Adipose tissue (tissue), 3 donors: ENCODE measurements at regions not wholly inside any gene's neighbourhood (a gene's known extent, or its start where the extent isn't known, plus 50 kb on each side); places are given as distances from the start of the nearest gene placed in this dataset.
"Not testable (repeated sequence)": the region's sequence is repeated elsewhere in the genome, so short reads cannot be mapped to it uniquely, and the experiment has no call there.

Experiments used
- H3K27ac ChIP-seq: one replicate; pipeline ENCODE4 v1.5.1; 2013; ENCODE audit warnings: low read depth, low read length
- WGBS, 3 donors: extraction: QIAGEN DNeasy Blood & Tissue Kit; methylation state at CpG; one replicate each; pipeline ENCODE4 v1.1.7; 2013; 5-methylcytosine and 5-hydroxymethylcytosine counted together
- donor health status: healthy with polysubstance abuse.
- donor health status: Bipolar disorder and iron deficiency.
- donor health status: healthy.

DNA sequence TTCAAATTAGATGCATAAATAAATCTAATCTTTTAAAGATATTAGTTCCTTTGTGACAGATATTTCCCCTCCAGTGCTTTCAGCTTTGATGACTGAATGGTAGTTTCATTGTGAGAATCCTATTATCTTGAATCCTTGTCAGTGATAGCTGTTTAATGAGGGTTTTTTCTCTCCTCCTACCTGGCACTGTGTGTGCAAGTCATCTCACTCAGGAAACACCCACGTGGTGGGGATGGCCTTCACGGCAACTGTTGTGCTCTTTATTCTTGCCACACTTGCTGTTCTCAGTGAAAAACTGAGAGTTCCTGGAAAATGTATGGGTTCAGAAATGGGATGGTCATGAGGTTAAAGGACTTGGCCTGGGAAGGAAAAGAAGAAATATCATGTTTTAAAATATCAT is 129.9 kb downstream of the SPRY1 start:
- WGBS, 3 donors: 43 to 57% (median 48%) methylated on average over 2 of the region's 2 CpGs
- no peak overlapping the region for H3K27ac ChIP-seq

DNA sequence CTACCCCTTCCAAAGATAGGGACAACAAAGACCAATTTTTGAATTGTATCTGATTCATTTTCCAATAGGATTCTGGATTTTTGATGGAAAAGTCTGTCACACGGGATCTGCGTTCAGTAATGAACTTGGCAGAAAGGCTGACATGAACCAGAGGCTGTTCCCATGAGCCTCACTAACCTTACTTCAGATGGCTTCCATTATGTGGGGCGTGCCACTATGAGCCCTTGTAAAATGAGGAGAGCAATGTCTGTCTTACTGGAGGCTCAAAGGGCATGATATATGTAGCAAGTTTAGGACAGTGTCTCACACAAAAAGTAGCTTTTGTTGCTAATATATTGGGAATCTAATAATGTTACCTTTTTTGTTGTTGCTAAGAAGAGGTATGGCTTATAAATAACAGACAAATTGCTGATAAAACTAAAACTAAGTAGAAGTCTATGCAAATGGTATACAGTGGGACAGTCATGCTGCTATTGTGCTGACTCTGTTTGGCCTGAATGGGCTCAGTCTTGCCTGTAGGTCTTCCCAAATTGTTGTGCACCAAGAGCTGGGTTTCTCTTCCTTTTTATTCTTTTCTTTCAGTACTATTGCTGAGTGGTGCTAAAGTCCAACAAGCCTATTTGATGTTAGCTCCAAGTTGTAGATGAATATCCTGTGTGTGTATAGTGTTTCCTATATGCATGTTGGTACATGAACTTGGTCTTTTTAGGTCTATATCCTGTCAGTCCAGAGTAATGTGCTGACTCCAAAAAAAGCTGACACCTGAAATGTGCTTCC is 132.1 kb downstream of the SPRY1 start:
- WGBS, 3 donors: 59 to 89% (median 77%) methylated on average over 3 of the region's 3 CpGs

DNA sequence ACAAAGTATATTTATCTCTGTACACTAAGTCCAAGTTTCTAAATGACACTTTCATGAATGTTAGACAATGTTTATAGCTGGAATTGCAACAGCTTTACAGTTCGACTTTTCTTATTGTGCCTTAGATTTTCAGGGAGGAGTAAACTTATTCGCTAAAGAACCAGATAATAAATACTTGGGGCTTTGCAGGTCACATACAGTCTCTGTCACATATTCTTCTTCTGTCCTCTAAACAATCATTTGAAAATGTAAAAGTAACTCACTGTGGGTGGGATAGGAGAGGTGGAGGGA is 132.6 kb downstream of the SPRY1 start:
- 90 to 93% (median 93%) methylated on average over 2 of the region's 2 CpGs for WGBS, 3 donors
- H3K27ac ChIP-seq: no peak overlapping the region

More for the DNA sequence above, 132.1 kb downstream of the SPRY1 start:
- H3K27ac ChIP-seq: no peak overlapping the region

DNA sequence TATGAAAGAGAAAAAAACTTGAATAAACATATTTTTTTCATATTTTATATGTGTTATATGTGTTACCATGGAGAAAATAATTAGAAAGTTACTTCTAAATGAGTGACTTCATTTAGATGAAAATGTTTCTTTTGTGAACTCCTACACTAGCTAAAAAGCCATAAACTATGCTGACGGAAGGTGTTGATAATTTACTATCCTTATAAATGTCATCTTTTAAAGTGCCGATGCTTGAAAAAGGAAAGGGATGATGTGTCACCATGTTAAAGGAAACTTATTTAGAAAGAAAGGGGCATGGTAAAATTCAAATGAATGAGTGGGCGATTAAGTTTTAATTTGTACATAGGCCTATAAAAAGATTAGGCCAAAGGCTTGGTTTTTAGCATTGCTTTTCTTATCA is 133.8 kb downstream of the SPRY1 start:
- WGBS, 3 donors: 91 to 92% (median 92%) methylated on average over 3 of the region's 3 CpGs
- H3K27ac ChIP-seq: no peak overlapping the region

DNA sequence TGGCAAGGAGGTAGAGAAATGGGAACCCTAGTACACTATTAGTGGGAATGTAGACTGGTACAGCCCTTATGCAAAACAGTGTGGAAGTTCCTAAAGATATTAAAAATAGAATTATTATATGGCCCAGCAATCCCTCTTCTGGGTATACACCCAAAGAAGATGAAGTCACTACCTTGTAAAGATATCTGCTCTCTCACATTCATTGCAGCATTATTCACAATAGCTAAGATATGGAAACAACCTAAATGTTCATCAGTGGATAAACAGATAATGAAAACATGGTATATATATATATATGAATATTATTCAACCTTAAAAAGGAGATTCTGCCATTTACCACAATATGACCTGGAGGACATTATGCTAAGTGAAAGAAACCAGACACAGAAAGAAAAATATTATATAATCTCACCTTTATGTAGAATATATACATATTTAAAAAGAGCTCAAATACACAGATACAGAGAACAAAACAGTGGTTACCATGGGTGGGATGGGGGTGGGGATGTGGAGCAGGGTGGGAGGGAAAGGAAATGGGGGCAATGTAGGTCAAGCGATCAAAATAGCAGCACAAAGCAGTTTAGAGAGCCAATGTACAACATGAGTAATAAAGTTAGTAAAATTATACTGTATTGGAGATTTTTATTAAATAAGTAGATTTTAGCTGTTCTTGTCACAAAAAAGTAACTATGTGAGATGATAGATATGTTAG is 138.6 kb downstream of the SPRY1 start:
- WGBS, 3 donors: 50 to 93% (median 66%) methylated on average over 1 of the region's 1 CpG

DNA sequence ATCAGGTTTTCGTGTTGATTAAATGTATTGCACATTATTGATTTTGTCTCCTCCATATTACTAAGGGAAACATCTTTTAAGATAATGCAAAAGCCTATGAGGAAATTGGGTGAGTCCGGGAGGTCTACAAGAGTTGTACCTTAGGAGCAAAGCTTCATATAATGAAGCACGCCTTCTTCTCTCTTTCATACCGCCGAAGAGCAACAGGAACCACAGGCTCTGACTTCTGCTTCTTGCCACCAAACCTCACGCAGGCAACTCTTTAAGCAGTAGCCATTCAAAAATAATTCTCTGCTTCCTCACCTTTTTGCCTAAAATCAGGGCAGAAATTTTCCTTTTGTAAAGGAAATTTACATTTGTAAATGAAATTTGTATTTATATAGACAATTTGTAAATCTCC is 139.6 kb downstream of the SPRY1 start:
- WGBS, 3 donors: 59 to 82% (median 68%) methylated on average over 6 of the region's 6 CpGs

More for the DNA sequence above, 138.6 kb downstream of the SPRY1 start:
- no peak overlapping the region for H3K27ac ChIP-seq

DNA sequence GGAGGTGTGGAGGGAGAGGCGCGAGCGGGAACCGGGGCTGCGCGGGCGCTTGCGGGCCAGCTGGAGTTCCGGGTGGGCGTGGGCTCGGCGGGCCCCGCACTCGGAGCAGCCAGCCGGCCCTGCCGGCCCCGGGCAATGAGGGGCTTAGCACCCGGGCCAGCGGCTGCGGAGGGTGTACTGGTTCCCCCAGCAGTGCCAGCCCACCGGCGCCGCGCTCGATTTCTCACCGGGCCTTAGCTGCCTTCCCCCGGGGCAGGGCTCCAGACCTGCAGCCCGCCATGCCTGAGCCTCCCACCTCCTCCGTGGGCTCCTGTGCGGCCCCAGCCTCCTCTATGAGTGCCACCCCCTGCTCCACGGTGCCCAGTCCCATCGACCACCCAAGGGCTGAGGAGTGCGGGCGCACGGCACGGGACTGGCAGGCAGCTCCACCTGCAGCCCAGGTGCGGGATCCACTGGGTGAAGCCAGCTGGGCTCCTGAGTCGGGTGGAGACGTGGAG is 141.4 kb downstream of the SPRY1 start:
- 96 to 98% (median 98%) methylated on average over 21 to 39 of the region's 39 CpGs for WGBS, 3 donors
- not testable (repeated sequence) for H3K27ac ChIP-seq

More for the DNA sequence above, 139.6 kb downstream of the SPRY1 start:
- no peak overlapping the region for H3K27ac ChIP-seq

DNA sequence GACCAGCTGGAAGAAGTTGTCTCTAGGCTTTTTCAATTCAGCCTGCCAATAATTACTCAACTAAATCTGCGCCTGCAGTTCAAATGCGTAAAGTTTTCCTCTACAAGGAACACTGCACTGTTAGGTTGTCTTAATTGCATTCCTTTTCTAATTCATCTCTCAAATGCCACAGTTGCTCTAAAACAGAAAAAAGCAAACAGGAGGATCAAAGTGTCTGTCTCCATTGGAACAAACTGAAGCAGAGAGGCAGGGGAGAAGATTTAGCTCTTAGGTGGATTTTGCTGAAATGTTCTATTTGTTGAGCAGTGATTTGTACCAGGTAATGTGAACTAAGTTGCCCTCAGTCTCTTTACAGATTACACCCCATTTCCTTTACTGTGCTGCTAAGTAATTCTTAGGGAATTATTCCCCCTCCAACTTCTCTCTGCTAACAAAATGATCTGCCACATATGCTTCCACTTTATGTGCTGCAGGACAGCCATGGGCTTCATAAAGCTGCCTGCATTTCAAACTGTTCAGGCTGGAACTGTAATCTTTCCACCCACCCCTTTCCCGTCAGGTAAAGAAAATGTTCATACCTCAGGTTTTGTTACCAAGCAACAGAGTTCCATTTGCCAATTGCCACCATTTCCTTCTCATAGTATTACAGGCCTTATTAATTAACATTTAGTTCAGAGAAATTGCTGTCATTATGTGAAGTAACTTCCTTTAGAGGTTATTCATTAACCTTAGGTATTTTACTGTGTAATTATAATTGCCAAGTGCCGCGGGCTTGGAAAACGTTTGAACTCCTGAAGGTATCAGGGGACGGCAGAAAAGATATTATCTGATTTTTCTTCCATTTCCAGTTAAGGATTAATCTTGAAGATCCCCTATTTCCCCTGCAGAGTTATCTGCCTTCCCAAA is 149.3 kb downstream of the SPRY1 start:
- H3K27ac ChIP-seq: no peak overlapping the region
- 17 to 64% (median 58%) methylated on average over 7 of the region's 7 CpGs for WGBS, 3 donors

DNA sequence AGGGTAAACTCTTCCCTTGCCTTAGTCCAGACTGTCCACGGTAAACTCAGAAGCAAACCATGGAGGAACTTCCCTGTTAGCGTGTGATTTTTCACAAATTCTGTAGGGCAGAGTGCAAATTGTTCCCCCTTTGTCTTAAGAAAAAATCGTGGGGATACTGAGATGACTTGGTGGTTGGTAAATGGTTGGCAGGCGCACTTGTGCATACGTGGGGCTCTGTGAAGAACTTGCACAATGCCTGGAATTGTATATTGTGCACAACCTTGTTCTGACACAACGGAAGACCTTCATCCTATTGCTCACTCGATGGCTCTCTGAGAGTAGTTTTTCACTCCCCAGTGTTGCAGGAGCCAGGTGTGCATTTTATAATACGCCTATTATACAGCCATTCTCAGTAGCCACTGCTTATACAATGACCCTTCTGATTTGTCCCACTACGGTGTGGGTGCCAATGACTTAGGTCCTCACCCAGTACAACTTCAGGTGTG is 150.0 kb downstream of the SPRY1 start:
- H3K27ac ChIP-seq: no peak overlapping the region
- WGBS, 3 donors: 43 to 75% (median 65%) methylated on average over 9 of the region's 9 CpGs

DNA sequence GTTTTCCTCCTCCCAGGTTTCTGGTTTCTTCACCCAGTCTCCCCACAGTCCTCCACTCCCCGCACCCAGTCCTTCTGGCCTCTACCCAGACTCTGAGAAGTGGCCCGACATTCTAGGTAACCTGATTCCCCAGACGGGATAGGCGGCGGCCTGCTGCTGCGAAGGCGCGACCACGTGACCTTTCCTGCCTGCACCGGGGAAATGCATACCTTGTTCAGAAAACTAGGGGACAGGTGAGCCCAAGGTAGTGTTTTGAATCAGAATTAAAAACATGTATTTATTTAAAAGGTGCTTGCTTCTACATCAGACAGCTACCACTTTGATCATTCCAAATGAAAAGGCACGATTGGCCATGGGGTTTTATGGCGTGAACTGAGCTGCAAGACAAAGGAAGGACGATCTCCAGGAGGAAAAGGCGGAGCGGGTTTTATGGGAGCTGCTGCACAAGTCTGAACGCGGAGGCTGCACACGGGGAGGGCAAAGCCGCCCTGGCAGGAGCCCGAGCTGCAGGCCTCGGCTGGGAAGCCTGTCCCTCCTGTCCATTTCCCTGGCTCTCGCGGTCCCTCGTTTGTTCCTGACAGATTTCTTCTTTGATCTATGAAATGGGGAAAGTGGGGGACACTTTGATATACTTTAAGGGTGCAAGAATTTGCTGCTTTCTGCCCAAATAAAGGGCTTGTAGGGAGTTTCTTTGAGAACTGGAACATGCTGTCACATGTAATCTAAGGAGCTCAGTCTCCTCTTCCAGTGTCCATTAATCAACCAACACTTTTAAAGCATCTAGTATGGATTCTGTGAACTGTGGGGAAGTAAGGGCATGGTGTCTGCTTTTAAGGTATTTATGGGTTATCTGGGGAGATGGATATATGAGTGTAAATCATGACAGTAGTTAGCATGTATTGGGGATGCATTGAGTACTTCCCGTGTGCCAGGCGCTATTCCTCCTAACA is 150.9 kb downstream of the SPRY1 start:
- no peak overlapping the region for H3K27ac ChIP-seq
- 46 to 92% (median 91%) methylated on average over 26 of the region's 26 CpGs for WGBS, 3 donors

DNA sequence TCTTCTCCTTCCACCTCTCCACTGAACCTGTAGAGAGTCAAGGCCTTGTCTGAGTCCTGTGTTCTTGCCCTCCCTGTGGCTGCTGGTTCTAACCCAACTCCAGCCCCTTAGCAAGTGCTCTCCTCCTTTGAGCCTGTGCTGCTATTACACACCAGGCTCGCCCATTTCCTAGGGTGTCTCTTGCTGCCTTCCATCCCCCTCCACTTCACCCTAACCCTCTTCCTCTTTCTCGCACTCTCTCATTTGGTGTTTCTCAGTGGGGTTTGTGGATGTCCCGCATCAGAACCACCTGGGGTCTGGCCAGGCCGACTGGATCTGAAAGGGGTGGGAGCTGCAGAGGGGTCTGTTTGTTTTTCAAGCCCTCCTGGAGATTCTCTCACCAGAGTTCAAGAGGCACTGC is 156.7 kb downstream of the SPRY1 start:
- whole genome bisulfite sequencing, 3 donors: 55 to 85% (median 66%) methylated on average over 4 of the region's 4 CpGs
- H3K27ac ChIP-seq: no peak overlapping the region

DNA sequence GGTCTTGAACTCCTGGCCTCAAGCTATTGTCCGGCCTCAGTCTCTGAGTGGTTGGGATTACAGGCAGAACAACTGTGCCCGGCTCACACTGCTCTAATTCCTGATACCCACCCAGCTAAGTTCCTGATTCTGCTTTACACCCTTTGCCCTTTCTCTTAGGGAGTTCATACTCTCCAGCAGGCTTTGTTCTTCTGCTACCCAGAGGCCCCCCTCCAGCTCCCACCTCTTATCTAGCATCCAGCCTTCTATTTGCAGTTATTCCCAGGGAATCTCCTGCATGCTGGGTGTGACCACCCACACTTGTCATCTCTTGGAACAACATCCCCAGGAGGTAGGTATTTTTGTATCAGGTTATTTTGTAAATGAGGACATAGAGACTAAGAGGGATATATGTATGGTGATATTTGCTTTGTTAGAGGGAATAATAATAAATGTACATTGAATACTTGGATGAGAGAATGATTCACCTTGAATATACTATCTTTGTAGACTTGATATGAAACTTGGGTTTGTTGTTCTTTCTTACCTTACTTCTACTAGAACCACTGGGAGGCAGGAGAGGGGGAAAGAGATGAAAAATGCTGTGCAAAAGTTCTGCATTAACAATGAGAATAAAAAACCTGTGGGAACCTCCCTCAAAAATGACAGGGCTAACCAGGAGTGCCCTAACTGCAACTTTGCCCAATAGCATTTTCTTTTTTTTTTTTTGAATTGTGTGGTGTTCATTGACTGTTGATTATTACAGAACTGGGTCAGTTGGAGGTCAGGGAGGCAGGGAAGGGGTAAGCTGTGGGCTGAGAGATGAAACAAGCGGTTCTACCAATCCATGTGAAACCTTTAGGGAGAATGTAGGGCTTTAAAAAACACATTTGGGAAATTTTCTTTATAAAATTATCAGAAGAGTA is 157.4 kb downstream of the SPRY1 start:
- 71 to 95% (median 72%) methylated on average over 3 of the region's 3 CpGs for WGBS, 3 donors
- no peak overlapping the region for H3K27ac ChIP-seq

DNA sequence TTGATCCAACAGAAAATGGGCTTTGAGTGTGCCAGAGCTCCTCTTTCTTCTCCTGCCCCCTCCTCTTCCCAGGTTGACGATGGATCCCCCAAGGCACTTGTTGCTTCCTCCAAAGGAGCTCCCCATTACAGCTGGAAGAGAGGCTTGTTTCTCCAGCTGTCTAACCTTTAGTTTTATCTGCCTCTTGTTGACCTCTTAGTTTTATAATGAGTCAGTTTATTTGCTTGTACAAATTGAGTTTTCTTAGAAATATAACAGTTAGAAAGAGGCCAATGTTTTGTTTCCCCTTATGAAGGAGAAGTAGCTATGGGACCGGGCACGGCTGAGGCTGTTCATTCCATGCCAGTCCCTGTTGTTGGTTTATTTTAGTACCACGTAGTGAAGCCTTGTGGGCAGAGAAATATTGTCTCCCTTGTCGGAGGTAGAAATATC is 158.2 kb downstream of the SPRY1 start:
- WGBS, 3 donors: 15 to 23% (median 21%) methylated on average over 5 of the region's 5 CpGs
- no peak overlapping the region for H3K27ac ChIP-seq

DNA sequence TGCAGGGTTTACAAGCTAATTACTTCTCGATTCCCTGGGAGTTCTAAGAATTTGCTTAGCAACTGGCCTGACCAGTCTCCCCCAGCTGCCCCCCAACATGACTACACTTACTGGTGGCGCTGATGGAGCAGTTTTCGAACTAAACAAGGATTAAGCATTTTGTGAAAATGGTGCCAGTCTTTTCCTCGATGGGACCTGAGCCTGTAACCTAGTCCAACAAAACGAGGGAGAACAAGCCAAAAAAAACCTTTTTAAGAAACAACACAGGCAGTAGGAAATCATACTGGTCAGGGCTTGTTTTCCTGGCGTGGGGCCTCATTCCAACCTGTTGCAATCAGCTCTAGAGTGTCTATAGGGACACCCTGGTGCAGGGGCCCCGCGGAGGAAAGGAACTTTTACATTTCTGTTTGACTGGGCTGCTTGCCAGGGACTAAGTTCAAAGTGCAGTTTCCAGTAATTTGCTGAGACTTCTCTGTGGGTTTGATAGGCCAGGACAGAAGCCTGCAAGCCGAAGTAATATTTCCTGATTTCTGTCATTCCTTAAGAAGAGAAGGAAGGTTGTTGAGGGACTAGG is 158.7 kb downstream of the SPRY1 start:
- H3K27ac ChIP-seq: no peak overlapping the region
- 6 to 11% (median 9%) methylated on average over 9 of the region's 9 CpGs for WGBS, 3 donors

DNA sequence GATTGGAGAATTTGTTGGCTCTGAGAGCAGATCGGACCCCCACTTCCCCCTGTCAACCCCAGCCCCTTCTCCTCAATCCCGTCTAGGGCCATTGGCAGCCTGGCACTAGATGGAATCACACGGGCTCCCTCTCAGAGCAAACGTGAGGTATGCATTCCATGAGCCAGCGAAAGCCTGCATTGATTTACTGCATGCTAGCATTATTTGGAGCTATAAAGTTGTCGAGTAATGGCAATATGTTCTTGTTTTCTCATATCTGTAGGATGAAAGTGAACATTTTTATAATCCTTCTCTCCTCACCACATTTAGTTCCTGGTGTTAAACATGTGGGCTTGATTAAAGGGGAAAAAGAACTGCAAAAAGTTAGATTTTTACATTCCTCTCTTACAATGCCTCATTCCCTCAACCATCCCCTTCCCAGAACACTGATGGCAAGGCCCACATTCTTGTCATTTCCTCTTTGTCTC is 159.2 kb downstream of the SPRY1 start:
- WGBS, 3 donors: 15 to 39% (median 35%) methylated on average over 6 of the region's 6 CpGs
- no peak overlapping the region for H3K27ac ChIP-seq

DNA sequence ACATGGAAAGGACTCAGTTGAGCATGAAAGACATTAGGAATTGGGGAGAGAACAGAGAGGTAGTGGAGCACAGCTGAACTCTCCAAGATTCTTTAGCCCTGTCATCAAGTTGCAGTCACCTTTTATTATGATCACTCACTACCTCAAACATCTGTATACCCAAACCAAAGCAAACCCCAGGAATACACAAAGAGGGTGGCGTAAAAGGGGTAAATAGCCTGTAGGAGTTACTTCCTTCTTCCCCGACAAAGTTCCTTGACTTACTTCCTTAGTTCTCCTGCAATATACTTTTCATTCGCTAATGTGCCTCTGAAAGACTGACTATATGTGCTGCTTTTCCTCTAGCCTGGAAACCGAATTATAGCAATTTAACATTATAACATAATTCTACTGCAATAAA is 159.9 kb downstream of the SPRY1 start:
- no peak overlapping the region for H3K27ac ChIP-seq
- WGBS, 3 donors: 61 to 86% (median 70%) methylated on average over 4 of the region's 4 CpGs
